Embryonic facial prominence (tissue), 1 donor: ENCODE measurements at regions not wholly inside any gene's neighbourhood (a gene's known extent, or its start where the extent isn't known, plus 50 kb on each side); places are given as distances from the start of the nearest gene placed in this dataset.

Experiments
- DNase-seq: peaks from one replicate; pipeline ENCODE4 v3.0.0-alpha.2; 2016; ENCODE audit errors: extremely low spot score

DNA sequence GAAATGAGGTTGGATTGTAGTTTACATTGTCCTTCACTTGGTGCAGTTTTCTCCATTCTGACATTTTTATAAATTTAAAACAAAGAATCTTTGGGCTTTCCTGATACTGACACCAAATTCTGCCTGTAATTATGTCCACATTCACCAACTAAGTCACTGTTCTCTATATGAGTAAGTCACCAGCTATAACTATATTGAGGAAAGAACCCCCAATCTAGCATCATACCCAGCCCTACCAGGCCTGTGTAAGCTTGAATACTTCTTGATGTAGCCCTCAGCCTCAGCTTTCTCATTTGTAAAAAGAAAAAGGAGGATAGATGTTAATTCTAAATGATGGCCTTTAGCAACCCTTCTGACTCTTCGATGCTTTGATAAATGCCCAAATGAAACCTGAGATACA, 112.7 kb upstream of the FST start:
- DNase-seq: no peak

GRCh38 chr5:53368516-53368915, 111.9 kb upstream of the FST start:
- no peak for DNase-seq

DNA sequence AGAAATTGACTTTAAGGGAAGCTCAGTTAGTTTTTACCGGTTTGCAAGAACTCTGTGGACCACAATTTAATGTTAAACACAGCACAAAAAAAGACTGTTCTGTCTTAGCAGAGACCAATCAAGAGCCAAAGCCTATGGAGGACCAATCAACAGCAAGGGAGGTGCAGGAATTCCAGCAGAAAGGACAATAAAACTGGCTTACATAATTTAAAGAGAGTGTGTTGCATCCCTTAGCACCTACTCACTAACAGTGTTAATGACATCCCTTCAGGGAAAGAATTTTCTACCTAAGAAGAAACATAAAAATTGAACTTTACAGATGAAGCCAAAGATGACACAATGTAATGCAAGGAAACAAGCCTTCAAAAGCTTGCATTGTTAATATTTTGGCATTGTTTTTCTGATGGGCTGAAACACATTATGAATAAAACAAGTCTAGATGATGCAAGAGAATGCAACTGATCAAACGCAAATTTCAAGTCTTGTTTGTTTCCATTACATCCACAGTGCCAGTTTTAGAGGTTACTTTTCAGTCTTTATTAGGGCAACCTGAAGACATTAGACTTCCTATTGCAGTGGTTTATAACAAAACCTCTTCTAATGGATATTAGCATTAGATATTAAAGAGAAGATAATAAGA, 111.3 kb upstream of the FST start:
- no peak for DNase-seq

DNA sequence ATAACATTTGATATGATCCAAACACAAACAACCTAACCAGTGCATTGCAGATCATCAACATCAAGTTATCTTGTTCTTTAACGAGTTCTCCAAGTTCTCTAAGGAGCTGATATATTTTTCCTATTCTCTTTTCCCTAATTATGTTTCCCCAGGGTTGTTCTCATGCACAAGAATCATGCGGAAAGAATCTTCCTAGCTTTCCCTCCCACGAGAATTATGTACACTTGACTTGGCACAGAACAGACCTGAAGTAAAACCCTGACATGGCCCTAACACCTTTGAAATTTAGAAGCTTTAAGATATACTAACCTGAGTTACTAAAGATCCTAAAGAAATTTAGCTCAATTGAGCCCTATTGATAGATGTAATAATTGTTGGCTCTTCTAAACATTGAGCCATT, 110.7 kb upstream of the FST start:
- no peak for DNase-seq

DNA sequence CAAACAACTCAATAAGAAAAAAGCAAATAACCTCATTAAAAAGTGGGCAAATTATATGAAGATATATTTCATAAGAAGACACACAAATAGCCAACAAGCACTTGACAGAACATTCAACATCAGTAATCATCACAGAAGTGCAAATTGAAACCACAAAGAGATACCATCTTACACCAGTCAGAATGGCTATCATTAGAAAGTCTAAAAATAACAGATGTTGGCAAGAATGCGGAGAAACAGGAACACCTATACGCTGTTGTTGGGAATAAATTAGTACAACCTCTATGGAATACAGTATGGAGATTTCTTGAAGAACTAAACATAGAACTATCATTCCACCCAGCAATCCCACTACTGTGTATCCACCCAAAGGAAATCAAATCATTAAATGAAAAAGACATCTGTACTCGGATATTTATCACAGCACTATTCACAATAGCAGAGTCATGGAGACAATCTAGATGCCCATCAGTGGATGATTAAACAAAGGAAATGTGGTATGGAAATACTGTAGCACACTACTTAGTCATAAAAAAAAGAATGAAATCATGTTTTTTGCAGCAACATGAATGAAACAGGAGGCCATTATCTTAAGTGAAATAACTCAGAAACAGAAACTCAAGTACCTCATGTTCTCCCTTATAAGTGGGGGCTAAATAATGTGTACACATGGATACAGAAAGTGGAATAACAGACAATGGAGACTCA, 106.8 kb upstream of the FST start:
- DNase-seq: no peak

- no peak for DNase-seq
Measured at GRCh38 chr5:53376853-53377252, 103.6 kb upstream of the FST start.

- DNase-seq: no peak
Measured at GRCh38 chr5:53378190-53378589, 102.2 kb upstream of the FST start.

- DNase-seq: no peak
Measured at GRCh38 chr5:53378590-53379247, 101.7 kb upstream of the FST start.

DNA sequence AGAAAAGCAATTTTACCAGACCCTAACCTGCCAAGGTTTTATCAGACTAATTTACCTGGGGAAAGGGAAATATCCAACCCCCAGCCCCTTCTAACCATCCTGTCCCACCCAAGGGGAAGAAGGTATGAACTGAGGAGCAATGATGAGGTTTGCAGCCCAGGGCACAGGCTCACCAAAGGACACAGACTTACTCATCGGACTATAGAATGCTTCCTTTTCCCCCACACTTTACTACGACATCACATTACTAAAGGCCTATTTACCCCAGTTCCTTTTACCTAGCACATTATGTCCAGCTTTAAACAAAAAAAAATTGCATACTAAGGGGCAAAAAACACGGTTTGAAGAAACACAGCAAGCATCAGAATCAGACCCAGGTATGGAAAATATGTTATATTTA, 94.1 kb upstream of the FST start:
- no peak for DNase-seq

GRCh38 chr5:53389093-53389492, 91.3 kb upstream of the FST start:
- no peak for DNase-seq

DNA sequence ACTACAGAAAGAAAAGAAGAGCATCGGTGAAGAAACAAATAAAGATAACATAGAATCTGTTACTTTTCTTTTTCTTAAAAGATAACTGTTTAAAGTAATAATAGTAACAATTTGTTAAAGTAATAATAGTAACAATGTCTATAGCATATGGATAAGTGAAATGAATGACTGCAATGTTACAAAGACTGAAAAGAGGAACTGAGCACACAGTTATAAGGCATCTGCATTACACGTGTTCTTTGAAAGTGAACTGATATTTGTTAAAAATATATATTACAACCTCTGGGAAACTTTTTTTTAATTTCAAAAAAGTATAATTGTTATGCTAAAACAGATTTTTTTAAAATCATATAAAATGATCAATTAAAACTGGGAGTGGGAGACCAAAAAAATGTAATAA, 88.4 kb upstream of the FST start:
- no peak for DNase-seq

GRCh38 chr5:53394808-53395207, 85.6 kb upstream of the FST start:
- DNase-seq: no peak

- DNase-seq: no peak
Measured at GRCh38 chr5:53397141-53397757, 83.2 kb upstream of the FST start.

- DNase-seq: no peak
Measured at GRCh38 chr5:53397845-53398244, 82.6 kb upstream of the FST start.

DNA sequence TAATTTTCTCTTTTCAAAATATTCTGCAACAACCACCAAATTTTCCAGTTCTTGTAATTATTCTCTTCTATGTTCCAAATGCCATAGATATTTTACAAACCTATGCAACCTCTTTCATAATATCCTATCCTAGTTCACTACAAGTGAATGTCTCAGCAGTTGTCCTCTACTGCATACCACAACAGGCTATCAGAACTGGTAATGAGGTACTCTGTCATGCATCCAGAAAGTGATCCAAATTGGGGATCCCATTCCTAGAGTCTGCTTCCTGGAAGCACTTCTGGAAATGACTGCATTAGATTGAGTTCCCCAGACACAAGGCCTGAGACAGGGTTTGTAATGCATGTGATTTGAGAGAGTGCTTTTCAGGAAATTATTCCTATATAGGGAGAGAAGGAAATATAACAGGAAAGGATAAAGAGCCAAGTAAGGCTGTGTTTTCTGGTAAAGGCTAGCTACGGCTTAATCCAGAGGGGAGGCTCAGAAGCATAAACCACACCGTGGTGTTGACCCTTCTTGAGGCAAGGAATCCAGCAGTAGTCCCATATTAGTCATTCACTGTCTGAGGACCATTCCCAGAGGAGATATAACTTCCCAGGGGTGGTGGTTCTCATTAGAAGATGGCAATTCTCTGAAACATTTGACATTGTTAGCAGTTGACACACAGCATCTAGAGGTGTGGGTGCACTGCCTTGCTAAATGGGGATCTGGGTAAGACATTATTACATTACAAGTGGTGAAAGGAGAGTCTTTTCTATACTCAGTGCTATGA, 80.3 kb upstream of the FST start:
- no peak for DNase-seq

GRCh38 chr5:53403291-53403690, 77.1 kb upstream of the FST start:
- DNase-seq: no peak

- no peak for DNase-seq
Measured at GRCh38 chr5:53403758-53404157, 76.7 kb upstream of the FST start.

DNA sequence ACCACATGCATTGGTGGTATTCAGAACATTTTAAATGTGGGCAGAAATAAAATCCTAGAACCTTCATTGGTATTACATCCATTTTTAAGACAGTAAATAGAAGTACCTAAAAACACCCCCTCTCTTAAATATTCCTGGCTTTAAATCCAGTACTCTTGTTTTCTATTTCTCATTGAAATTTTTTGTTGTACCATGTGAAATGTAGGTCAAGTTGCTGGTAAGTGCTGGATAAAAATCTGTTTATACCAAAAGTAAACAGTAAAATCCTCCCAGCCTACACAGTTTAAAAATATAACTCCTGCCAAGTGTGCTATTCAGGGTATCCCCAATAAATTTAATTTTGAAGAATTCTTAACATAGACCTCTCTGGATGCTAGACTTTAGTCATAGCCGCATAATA, 75.0 kb upstream of the FST start:
- no peak for DNase-seq

DNA sequence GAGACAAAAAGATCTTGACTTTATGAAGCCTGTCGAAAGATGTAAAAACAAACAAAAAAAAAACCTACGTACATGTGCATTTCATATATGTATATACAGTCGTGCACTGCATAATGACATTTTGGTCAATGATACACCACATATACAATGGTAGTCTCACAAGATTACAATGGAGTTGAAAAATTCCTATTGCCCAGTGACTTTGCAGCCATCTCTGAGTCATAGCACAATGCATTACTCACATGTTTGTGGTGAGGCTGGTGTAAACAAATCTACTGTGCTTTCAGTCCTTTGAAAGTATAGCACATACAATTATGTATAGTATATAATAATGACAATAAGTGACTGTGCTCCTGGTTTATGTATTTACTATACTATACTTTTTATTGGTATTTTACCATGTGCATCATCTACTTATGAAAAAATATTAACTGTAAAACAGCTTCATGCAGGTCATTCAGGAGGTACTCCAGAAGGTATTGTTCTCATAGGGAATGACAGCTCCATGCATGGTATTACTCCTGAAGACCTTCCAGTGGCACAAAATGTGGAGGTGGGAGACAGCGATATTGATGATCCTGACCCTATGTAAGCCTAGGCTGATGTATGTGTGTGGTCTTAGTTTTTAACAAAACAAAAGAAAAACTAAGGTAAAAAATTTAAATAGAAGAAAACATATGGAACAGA, 73.7 kb upstream of the FST start:
- DNase-seq: no peak

- no peak for DNase-seq
Measured at GRCh38 chr5:53407373-53407772, 73.1 kb upstream of the FST start.

DNA sequence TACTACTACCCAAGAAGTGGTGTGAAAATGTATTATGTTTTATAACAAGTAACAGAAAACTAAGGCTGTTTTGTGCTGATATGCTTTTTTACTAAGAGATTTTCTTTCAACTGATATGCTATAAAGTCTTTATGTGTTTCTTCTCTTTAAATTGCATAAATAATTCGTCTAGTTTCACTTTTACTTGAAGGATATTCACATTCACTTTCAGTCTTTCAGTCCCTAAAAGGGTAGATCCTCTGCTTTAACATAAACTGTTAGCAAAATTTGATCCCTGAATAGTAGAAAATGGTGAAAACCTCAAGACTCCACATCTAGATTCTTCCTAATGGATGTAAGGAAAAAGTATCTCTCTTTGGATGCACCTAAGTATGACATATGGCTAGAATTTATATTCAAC, 69.0 kb upstream of the FST start:
- no peak for DNase-seq
